GM23338 (cell line): ENCODE measurements at regions not wholly inside any gene's neighbourhood (a gene's known extent, or its start where the extent isn't known, plus 50 kb on each side); places are given as distances from the start of the nearest gene placed in this dataset.

Experiments
- ATAC-seq: fragments of 200-7000 bp; cut with Tn5 transposase; 3 replicates; pipeline ENCODE4 v1.9.1; 2020
- DNase-seq: peaks from one replicate; pipeline ENCODE4 v3.0.0-alpha.2; 2015; ENCODE audit warnings: low spot score
- H2AFZ ChIP-seq: fragments of 200-600 bp; sonication (generic); 2 replicates; pipeline ENCODE4 v1.8.0; 2016; ENCODE audit warnings: antibody characterized with exemption, mild to moderate bottlenecking, moderate library complexity
- H3F3A ChIP-seq: fragments of 200-600 bp; sonication (generic); replicated peaks from 2 replicates; pipeline ENCODE4 v1.8.0; 2017; ENCODE audit warnings: antibody characterized with exemption, mixed run types, low read depth
- H3K27ac ChIP-seq: fragments of 200-600 bp; sonication (generic); 2 replicates; pipeline ENCODE4 v1.6.1; 2016; ENCODE audit warnings: low read depth
- H3K27me3 ChIP-seq: fragments of 200-600 bp; sonication (generic); 2 replicates; pipeline ENCODE4 v1.8.0; 2016; ENCODE audit warnings: mild to moderate bottlenecking, mixed run types, moderate library complexity; ENCODE audit not compliant: insufficient read depth
- H3K36me3 ChIP-seq: fragments of 200-600 bp; sonication (generic); 2 replicates; pipeline ENCODE4 v1.8.0; 2016; ENCODE audit warnings: mild to moderate bottlenecking; ENCODE audit not compliant: insufficient read depth
- H3K4me1 ChIP-seq: fragments of 200-600 bp; sonication (generic); 2 replicates; pipeline ENCODE4 v1.8.0; 2016; ENCODE audit warnings: mild to moderate bottlenecking, moderate library complexity; ENCODE audit not compliant: insufficient read depth
- H3K4me2 ChIP-seq: fragments of 200-600 bp; sonication (generic); 2 replicates; pipeline ENCODE4 v1.7.1; 2017; ENCODE audit warnings: mixed run types
- H3K4me3 ChIP-seq: fragments of 200-600 bp; sonication (generic); 2 replicates; pipeline ENCODE4 v1.6.1; 2016; ENCODE audit warnings: mixed run types
- H3K79me2 ChIP-seq: fragments of 200-600 bp; sonication (generic); replicated peaks from 2 replicates; pipeline ENCODE4 v1.8.0; 2017; ENCODE audit warnings: mild to moderate bottlenecking; ENCODE audit not compliant: insufficient read depth
- H3K9me2 ChIP-seq: fragments of 200-600 bp; sonication (generic); 2 replicates; pipeline ENCODE4 v1.8.0; 2017; ENCODE audit not compliant: insufficient read depth
- H4K20me1 ChIP-seq: fragments of 200-600 bp; sonication (generic); replicated peaks from 2 replicates; pipeline ENCODE4 v1.8.0; 2017; ENCODE audit warnings: mild to moderate bottlenecking; ENCODE audit not compliant: insufficient read depth
- H3K27ac Mint-ChIP-seq: 2 replicates; pipeline ENCODE4 v1.8.0; 2020; ENCODE audit warnings: inconsistent platforms, mild to moderate bottlenecking, moderate library complexity, mixed read lengths
- H3K27me3 Mint-ChIP-seq: 3 replicates; pipeline ENCODE4 v1.8.0; 2022; ENCODE audit warnings: low read depth, mild to moderate bottlenecking, moderate library complexity, mixed read lengths, inconsistent platforms; ENCODE audit not compliant: insufficient read depth, poor library complexity
- H3K36me3 Mint-ChIP-seq: 3 replicates; pipeline ENCODE4 v1.8.0; 2021; ENCODE audit warnings: low read depth, mild to moderate bottlenecking, inconsistent platforms, moderate library complexity, mixed read lengths
- H3K4me1 Mint-ChIP-seq: 3 replicates; pipeline ENCODE4 v1.8.0; 2020; ENCODE audit warnings: mild to moderate bottlenecking, inconsistent platforms, mixed read lengths
- H3K4me3 Mint-ChIP-seq: 3 replicates; pipeline ENCODE4 v1.8.0; 2021; ENCODE audit warnings: moderate library complexity, mild to moderate bottlenecking, inconsistent platforms, mixed read lengths
- H3K9me3 Mint-ChIP-seq: 3 replicates; pipeline ENCODE4 v1.8.0; 2020; ENCODE audit warnings: moderate library complexity, mild to moderate bottlenecking, inconsistent platforms, mixed read lengths
- CREB1 ChIP-seq: fragments of 250-450 bp; sonication (Bioruptor Pico); IDR thresholded peaks from 2 replicates; pipeline ENCODE4 v1.5.0; 2020; ENCODE audit warnings: low read depth, mild to moderate bottlenecking, moderate library complexity
- EZH2 ChIP-seq: fragments of 200-600 bp; sonication (generic); IDR thresholded peaks from one replicate; pipeline ENCODE4 v1.8.0; 2017; ENCODE audit warnings: antibody characterized with exemption, mild to moderate bottlenecking, low read depth; ENCODE audit not compliant: unreplicated experiment
- EZH2phosphoT487 ChIP-seq: fragments of 200-600 bp; sonication (generic); IDR thresholded peaks from one replicate; pipeline ENCODE4 v1.8.1; 2018; ENCODE audit warnings: antibody characterized with exemption; ENCODE audit not compliant: unreplicated experiment
- JUNB ChIP-seq: IDR thresholded peaks from one replicate; pipeline ENCODE4 v1.6.1; 2016; ENCODE audit warnings: antibody characterized with exemption; ENCODE audit not compliant: unreplicated experiment
- NANOG ChIP-seq: IDR thresholded peaks from 2 replicates; pipeline ENCODE4 v1.6.1; 2016; ENCODE audit warnings: antibody characterized with exemption, borderline replicate concordance
- STAT1 ChIP-seq: IDR thresholded peaks from one replicate; pipeline ENCODE4 v1.6.1; 2016; ENCODE audit warnings: antibody characterized with exemption; ENCODE audit not compliant: unreplicated experiment
- ZNF331 ChIP-seq: fragments of 250-450 bp; sonication (Bioruptor Pico); IDR thresholded peaks from 2 replicates; pipeline ENCODE4 v1.5.0; 2020; ENCODE audit warnings: low read depth, mild to moderate bottlenecking, moderate library complexity
- TF ChIP-seq, protein P1 (sequence below): fragments of 250-450 bp; sonication (Bioruptor Pico); IDR thresholded peaks from 2 replicates; pipeline ENCODE4 v1.5.0; 2020; ENCODE audit warnings: mild to moderate bottlenecking, moderate library complexity
- TF ChIP-seq, protein P2 (sequence below): IDR thresholded peaks from 2 replicates; pipeline ENCODE4 v1.6.1; 2016; ENCODE audit warnings: antibody characterized with exemption
- TF ChIP-seq, protein P3 (sequence below): IDR thresholded peaks from one replicate; pipeline ENCODE4 v1.6.1; 2018; ENCODE audit warnings: antibody characterized with exemption; ENCODE audit not compliant: unreplicated experiment

DNA sequence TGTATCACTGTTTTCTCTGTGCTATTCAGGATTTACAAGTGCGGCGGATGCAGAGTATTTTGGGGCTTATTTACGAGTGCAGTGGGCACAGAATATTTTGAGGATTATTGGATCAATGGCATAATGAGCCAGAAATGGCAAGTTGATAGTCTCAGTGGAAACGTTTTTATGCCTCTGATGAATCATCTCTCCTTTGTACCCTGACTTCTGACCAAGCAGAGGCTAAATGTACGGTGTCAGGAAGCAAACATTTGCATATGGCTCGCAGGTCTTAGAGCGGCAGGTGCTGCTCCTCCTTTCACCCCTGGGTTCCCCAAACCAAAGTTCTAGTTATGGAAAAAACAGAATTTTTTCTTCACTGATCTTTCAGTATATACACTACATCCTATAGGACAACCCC is 94.5 kb downstream of the LIG4 start:
- Mint-ChIP-seq H3K27me3 (no peaks in the 10 kb centered on the region), H3K36me3 (no peaks in the 10 kb centered on the region), H3K4me1 (peaks cover 7% of the 10 kb centered on the region), H3K4me3 (no peak overlapping the region), H3K27ac (no peak overlapping the region), H3K9me3 (no peaks in the 10 kb centered on the region)
- Histone ChIP-seq H3K79me2 (no peaks in the 10 kb centered on the region), H4K20me1 (no peaks in the 10 kb centered on the region), H3K9me2 (no peaks in the 10 kb centered on the region), H3K36me3 (no peaks in the 10 kb centered on the region), H2AFZ (no peak overlapping the region), H3F3A (no peaks in the 10 kb centered on the region), H3K4me2 (no peak overlapping the region), H3K4me3 (no peak overlapping the region), H3K4me1 (peaks cover 5% of the 10 kb centered on the region; the same call in 1 of the 2 replicates), H3K27me3 (no peaks in the 10 kb centered on the region), H3K27ac (no peak overlapping the region)
- no peak for DNase-seq
- no peak for ATAC-seq
- no peak for TF ChIP-seq JUNB
- no peak for TF ChIP-seq EZH2
- TF ChIP-seq, protein P1, sequence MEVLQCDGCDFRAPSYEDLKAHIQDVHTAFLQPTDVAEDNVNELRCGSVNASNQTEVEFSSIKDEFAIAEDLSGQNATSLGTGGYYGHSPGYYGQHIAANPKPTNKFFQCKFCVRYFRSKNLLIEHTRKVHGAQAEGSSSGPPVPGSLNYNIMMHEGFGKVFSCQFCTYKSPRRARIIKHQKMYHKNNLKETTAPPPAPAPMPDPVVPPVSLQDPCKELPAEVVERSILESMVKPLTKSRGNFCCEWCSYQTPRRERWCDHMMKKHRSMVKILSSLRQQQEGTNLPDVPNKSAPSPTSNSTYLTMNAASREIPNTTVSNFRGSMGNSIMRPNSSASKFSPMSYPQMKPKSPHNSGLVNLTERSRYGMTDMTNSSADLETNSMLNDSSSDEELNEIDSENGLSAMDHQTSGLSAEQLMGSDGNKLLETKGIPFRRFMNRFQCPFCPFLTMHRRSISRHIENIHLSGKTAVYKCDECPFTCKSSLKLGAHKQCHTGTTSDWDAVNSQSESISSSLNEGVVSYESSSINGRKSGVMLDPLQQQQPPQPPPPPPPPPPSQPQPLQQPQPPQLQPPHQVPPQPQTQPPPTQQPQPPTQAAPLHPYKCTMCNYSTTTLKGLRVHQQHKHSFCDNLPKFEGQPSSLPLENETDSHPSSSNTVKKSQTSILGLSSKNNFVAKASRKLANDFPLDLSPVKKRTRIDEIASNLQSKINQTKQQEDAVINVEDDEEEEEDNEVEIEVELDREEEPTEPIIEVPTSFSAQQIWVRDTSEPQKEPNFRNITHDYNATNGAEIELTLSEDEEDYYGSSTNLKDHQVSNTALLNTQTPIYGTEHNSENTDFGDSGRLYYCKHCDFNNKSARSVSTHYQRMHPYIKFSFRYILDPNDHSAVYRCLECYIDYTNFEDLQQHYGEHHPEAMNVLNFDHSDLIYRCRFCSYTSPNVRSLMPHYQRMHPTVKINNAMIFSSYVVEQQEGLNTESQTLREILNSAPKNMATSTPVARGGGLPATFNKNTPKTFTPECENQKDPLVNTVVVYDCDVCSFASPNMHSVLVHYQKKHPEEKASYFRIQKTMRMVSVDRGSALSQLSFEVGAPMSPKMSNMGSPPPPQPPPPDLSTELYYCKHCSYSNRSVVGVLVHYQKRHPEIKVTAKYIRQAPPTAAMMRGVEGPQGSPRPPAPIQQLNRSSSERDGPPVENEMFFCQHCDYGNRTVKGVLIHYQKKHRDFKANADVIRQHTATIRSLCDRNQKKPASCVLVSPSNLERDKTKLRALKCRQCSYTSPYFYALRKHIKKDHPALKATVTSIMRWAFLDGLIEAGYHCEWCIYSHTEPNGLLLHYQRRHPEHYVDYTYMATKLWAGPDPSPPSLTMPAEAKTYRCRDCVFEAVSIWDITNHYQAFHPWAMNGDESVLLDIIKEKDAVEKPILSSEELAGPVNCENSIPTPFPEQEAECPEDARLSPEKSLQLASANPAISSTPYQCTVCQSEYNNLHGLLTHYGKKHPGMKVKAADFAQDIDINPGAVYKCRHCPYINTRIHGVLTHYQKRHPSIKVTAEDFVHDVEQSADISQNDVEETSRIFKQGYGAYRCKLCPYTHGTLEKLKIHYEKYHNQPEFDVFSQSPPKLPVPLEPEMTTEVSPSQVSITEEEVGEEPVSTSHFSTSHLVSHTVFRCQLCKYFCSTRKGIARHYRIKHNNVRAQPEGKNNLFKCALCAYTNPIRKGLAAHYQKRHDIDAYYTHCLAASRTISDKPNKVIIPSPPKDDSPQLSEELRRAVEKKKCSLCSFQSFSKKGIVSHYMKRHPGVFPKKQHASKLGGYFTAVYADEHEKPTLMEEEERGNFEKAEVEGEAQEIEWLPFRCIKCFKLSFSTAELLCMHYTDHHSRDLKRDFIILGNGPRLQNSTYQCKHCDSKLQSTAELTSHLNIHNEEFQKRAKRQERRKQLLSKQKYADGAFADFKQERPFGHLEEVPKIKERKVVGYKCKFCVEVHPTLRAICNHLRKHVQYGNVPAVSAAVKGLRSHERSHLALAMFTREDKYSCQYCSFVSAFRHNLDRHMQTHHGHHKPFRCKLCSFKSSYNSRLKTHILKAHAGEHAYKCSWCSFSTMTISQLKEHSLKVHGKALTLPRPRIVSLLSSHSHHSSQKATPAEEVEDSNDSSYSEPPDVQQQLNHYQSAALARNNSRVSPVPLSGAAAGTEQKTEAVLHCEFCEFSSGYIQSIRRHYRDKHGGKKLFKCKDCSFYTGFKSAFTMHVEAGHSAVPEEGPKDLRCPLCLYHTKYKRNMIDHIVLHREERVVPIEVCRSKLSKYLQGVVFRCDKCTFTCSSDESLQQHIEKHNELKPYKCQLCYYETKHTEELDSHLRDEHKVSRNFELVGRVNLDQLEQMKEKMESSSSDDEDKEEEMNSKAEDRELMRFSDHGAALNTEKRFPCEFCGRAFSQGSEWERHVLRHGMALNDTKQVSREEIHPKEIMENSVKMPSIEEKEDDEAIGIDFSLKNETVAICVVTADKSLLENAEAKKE (CRISPR knock-in tag): no peak
- TF ChIP-seq, protein P2, sequence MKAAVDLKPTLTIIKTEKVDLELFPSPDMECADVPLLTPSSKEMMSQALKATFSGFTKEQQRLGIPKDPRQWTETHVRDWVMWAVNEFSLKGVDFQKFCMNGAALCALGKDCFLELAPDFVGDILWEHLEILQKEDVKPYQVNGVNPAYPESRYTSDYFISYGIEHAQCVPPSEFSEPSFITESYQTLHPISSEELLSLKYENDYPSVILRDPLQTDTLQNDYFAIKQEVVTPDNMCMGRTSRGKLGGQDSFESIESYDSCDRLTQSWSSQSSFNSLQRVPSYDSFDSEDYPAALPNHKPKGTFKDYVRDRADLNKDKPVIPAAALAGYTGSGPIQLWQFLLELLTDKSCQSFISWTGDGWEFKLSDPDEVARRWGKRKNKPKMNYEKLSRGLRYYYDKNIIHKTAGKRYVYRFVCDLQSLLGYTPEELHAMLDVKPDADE: no peak
- no peak for TF ChIP-seq EZH2phosphoT487
- TF ChIP-seq STAT1: no peak
- TF ChIP-seq CREB1 (CRISPR knock-in tag): no peak
- TF ChIP-seq NANOG: no peak
- no peak for TF ChIP-seq ZNF331 (CRISPR knock-in tag)
- TF ChIP-seq, protein P3, sequence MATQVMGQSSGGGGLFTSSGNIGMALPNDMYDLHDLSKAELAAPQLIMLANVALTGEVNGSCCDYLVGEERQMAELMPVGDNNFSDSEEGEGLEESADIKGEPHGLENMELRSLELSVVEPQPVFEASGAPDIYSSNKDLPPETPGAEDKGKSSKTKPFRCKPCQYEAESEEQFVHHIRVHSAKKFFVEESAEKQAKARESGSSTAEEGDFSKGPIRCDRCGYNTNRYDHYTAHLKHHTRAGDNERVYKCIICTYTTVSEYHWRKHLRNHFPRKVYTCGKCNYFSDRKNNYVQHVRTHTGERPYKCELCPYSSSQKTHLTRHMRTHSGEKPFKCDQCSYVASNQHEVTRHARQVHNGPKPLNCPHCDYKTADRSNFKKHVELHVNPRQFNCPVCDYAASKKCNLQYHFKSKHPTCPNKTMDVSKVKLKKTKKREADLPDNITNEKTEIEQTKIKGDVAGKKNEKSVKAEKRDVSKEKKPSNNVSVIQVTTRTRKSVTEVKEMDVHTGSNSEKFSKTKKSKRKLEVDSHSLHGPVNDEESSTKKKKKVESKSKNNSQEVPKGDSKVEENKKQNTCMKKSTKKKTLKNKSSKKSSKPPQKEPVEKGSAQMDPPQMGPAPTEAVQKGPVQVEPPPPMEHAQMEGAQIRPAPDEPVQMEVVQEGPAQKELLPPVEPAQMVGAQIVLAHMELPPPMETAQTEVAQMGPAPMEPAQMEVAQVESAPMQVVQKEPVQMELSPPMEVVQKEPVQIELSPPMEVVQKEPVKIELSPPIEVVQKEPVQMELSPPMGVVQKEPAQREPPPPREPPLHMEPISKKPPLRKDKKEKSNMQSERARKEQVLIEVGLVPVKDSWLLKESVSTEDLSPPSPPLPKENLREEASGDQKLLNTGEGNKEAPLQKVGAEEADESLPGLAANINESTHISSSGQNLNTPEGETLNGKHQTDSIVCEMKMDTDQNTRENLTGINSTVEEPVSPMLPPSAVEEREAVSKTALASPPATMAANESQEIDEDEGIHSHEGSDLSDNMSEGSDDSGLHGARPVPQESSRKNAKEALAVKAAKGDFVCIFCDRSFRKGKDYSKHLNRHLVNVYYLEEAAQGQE: no peak
